ENCODE measurements at regions not wholly inside any gene's neighbourhood (a gene's known extent, or its start where the extent isn't known, plus 50 kb on each side); places are given as distances from the start of the nearest gene placed in this dataset.

- Histone ChIP-seq H3K9me3 (ENCODE audit: control insufficient read depth in 1 of 2, insufficient read depth in 1 of 2, low read depth in 1 of 2, low read length in 2 of 2) (no peaks in the 10 kb centered on the region), H3K4me2 (ENCODE audit: low read length) (no peak overlapping the region), H3K9ac (ENCODE audit: low read length) (no peak overlapping the region), H3K9me2 (ENCODE audit: insufficient read depth) (no peaks in the 10 kb centered on the region), H3K4me1 (ENCODE audit: control insufficient read depth in 1 of 2, insufficient read depth in 2 of 2, low read length in 2 of 2) (no peaks in the 10 kb centered on the region), H3K79me2 (ENCODE audit: insufficient read depth, low read length) (no peaks in the 10 kb centered on the region), H3K4me3 (replicated peaks in 1 of 2; ENCODE audit: low read depth in 1 of 2, low read length in 2 of 2) (no peak overlapping the region), H3K36me3 (ENCODE audit: control insufficient read depth in 1 of 2, insufficient read depth in 2 of 2, low read length in 2 of 2) (no peaks in the 10 kb centered on the region), H3K27me3 (ENCODE audit: insufficient read depth, low read length) (no peaks in the 10 kb centered on the region), H2AFZ (ENCODE audit: low read depth, low read length, poor library complexity, severe bottlenecking) (no peak overlapping the region), H3K27ac (ENCODE audit: low read depth, low read length) (no peak overlapping the region), H4K20me1 (ENCODE audit: insufficient read depth) (no peaks in the 10 kb centered on the region)
- no TSS peak for BruUV-seq (replicated peaks)
- no peak for DNase-seq (ENCODE audit: low read depth, low spot score)
- POLR2A ChIA-PET: no interaction called here
- no peak for TF ChIP-seq EGR1 (IDR thresholded peaks at IDR 0.05; ENCODE audit: low read depth)
- no peak for TF ChIP-seq ATF3 (IDR thresholded peaks at IDR 0.05)
- TF ChIP-seq CEBPB (IDR thresholded peaks at IDR 0.05; ENCODE audit: low read depth): no peak
- CTCF ChIA-PET: no interaction called here
- intact Hi-C loops (cut with micrococcal nuclease): no loop called here
- RAD21 ChIA-PET (ENCODE audit: low non-redundant PET in 1 of 2, low total read pairs in 2 of 2, uncharacterized antibody in 2 of 2, unreplicated experiment in 2 of 2): no interaction called here
- no peak for ATAC-seq
Observed at GRCh38 chr6:95142661-95143335, 434.5 kb upstream of the MANEA start.

GRCh38 chr6:95143408-95144180 is 433.7 kb upstream of the MANEA start:
- no peaks in the 10 kb centered on the region for H4K20me1 ChIP-seq (ENCODE audit: insufficient read depth)
- H3K4me1 ChIP-seq (ENCODE audit: control insufficient read depth in 1 of 2, insufficient read depth in 2 of 2, low read length in 2 of 2): no peaks in the 10 kb centered on the region
- intact Hi-C loops (cut with micrococcal nuclease): no loop called here
- H3K9me3 ChIP-seq (ENCODE audit: control insufficient read depth in 1 of 2, insufficient read depth in 1 of 2, low read depth in 1 of 2, low read length in 2 of 2): no peaks in the 10 kb centered on the region
- no peak overlapping the region for H3K9ac ChIP-seq (ENCODE audit: low read length)
- no peak overlapping the region for H3K4me2 ChIP-seq (ENCODE audit: low read length)
- ChIA-PET CTCF (no interaction called here), RAD21 (ENCODE audit: low non-redundant PET in 1 of 2, low total read pairs in 2 of 2, uncharacterized antibody in 2 of 2, unreplicated experiment in 2 of 2) (no interaction called here), POLR2A (no interaction called here)
- no peaks in the 10 kb centered on the region for H3K9me2 ChIP-seq (ENCODE audit: insufficient read depth)
- DNase-seq (ENCODE audit: low read depth, low spot score) (no peak), ATAC-seq (no peak)
- no peaks in the 10 kb centered on the region for H3K27me3 ChIP-seq (ENCODE audit: insufficient read depth, low read length)
- H3K79me2 ChIP-seq (ENCODE audit: insufficient read depth, low read length): no peaks in the 10 kb centered on the region
- BruUV-seq (replicated peaks): no TSS peak
- H3K36me3 ChIP-seq (ENCODE audit: control insufficient read depth in 1 of 2, insufficient read depth in 2 of 2, low read length in 2 of 2): no peaks in the 10 kb centered on the region
- no peak overlapping the region for H3K27ac ChIP-seq (ENCODE audit: low read depth, low read length)
- H3K4me3 ChIP-seq (replicated peaks in 1 of 2; ENCODE audit: low read depth in 1 of 2, low read length in 2 of 2): no peak overlapping the region
- no peak overlapping the region for H2AFZ ChIP-seq (ENCODE audit: low read depth, low read length, poor library complexity, severe bottlenecking)
- no peak for TF ChIP-seq TCF7L2 (IDR thresholded peaks at IDR 0.05; ENCODE audit: borderline replicate concordance, extremely low read depth, insufficient read depth, insufficient read length)
- no peak for TF ChIP-seq ELF1 (IDR thresholded peaks at IDR 0.05; ENCODE audit: borderline replicate concordance, low read depth)
- no peak for TF ChIP-seq ZFX (IDR thresholded peaks at IDR 0.05)
- no peak for TF ChIP-seq CBX3 (IDR thresholded peaks at IDR 0.05; ENCODE audit: low read depth)
- no peak for TF ChIP-seq MAX (IDR thresholded peaks at IDR 0.05)
- no peak for TF ChIP-seq ZBTB33 (IDR thresholded peaks at IDR 0.05; ENCODE audit: extremely low read depth, insufficient replicate concordance, low read length)
- TF ChIP-seq POLR2AphosphoS5 (IDR thresholded peaks at IDR 0.05; ENCODE audit: low read depth, low read length): no peak
- no peak for TF ChIP-seq EZH2phosphoT487 (IDR thresholded peaks at IDR 0.05; ENCODE audit: borderline replicate concordance)
- no peak for TF ChIP-seq SP1 (IDR thresholded peaks at IDR 0.05; ENCODE audit: low read depth)
- TF ChIP-seq SRF (IDR thresholded peaks at IDR 0.05; ENCODE audit: low read depth): no peak
- no peak for TF ChIP-seq EZH2 (IDR thresholded peaks at IDR 0.05)
- TF ChIP-seq YY1 (IDR thresholded peaks at IDR 0.05; ENCODE audit: extremely low read depth, insufficient replicate concordance, low read depth, low read length): no peak
- no peak for TF ChIP-seq EGR1 (IDR thresholded peaks at IDR 0.05; ENCODE audit: low read depth)
- TF ChIP-seq CEBPB (IDR thresholded peaks at IDR 0.05; ENCODE audit: low read depth): no peak
- no peak for TF ChIP-seq RAD21 (IDR thresholded peaks at IDR 0.05; ENCODE audit: low read depth)
